B cell (primary cell): ENCODE measurements at regions not wholly inside any gene's neighbourhood (a gene's known extent, or its start where the extent isn't known, plus 50 kb on each side); places are given as distances from the start of the nearest gene placed in this dataset.

Source experiments
- ATAC-seq: fragments of 200-7000 bp; cut with Tn5 transposase; one replicate; pipeline ENCODE4 v1.10.0; 2021; ENCODE audit warnings: low read depth, mild to moderate bottlenecking, moderate number of reproducible peaks, moderate library complexity
- CTCF ChIA-PET: fragments of 350-600 bp; sonication (Branson Sonifier 250); formaldehyde crosslinking; loops from one replicate; lab custom pipeline; 2021; ENCODE audit warnings: antibody characterized with exemption, inconsistent platforms; lab: Charles Lee
- POLR2A ChIA-PET: fragments of 350-600 bp; sonication (Branson Sonifier 250); formaldehyde crosslinking; loops from one replicate; lab custom pipeline; 2021; ENCODE audit warnings: antibody characterized with exemption; lab: Charles Lee
- DNase-seq: peaks from one replicate; pipeline ENCODE4 v3.0.0; 2013
- H2AFZ ChIP-seq: 2 replicates; pipeline ENCODE4 v1.6.1; 2012; ENCODE audit warnings: mild to moderate bottlenecking, low read depth, low read length; ENCODE audit not compliant: insufficient read depth, poor library complexity, severe bottlenecking
- H3K27ac ChIP-seq, 2 donors: 1 replicate in 1 of 2; 2 replicates in 1 of 2; pipeline ENCODE4 v1.5.1; 2012 to 2013; ENCODE audit warnings: low read length in 2 of 2, mild to moderate bottlenecking in 2 of 2, moderate library complexity in 1 of 2
- H3K27me3 ChIP-seq, 4 experiments: fragments of 200-600 bp in 1 of 4; sonication (generic) in 1 of 4; replicated peaks in 1 of 4; 1 replicate in 2 of 4; 2 replicates in 2 of 4; pipeline versions ENCODE4 v1.6.1 to v1.7.0; 2013 to 2016; ENCODE audit warnings: low read length in 3 of 4, mild to moderate bottlenecking in 2 of 4, mixed read lengths in 1 of 4, moderate library complexity in 1 of 4; ENCODE audit not compliant: insufficient read depth in 4 of 4, control insufficient read depth in 3 of 4; ENCODE audit errors: control extremely low read depth in 1 of 4
- H3K36me3 ChIP-seq, 2 experiments: replicated peaks in 1 of 2; 1 replicate in 1 of 2; 2 replicates in 1 of 2; pipeline versions ENCODE4 v1.6.1 to v1.7.1; 2013; ENCODE audit warnings: low read length in 1 of 2; ENCODE audit not compliant: insufficient read depth in 2 of 2, control insufficient read depth in 1 of 2; ENCODE audit errors: control extremely low read depth in 1 of 2, extremely low read depth in 1 of 2
- H3K4me1 ChIP-seq, 2 donors: fragments of 200-600 bp in 1 of 2; sonication (generic) in 1 of 2; 1 replicate in 1 of 2; 2 replicates in 1 of 2; pipeline versions ENCODE4 v1.5.1 to v1.6.1; 2013 to 2017; ENCODE audit warnings: low read length in 2 of 2; ENCODE audit not compliant: control insufficient read depth in 2 of 2, insufficient read depth in 2 of 2
- H3K4me2 ChIP-seq: replicated peaks from 2 replicates; pipeline ENCODE3; 2012; ENCODE audit warnings: mild to moderate bottlenecking, low read depth, low read length; ENCODE audit not compliant: poor library complexity, severe bottlenecking
- H3K4me3 ChIP-seq, 5 experiments: fragments of 200-600 bp in 1 of 5; sonication (generic) in 1 of 5; 1 replicate in 3 of 5; 2 replicates in 2 of 5; pipeline versions ENCODE4 v1.5.1 to v1.7.0; 2011 to 2016; ENCODE audit warnings: low read length in 4 of 5, mild to moderate bottlenecking in 4 of 5, low read depth in 2 of 5, control low read depth in 1 of 5, moderate library complexity in 1 of 5; ENCODE audit not compliant: insufficient read depth in 1 of 5; ENCODE audit errors: control extremely low read depth in 1 of 5, extremely low read depth in 1 of 5
- H3K79me2 ChIP-seq: fragments of 200-600 bp; sonication (generic); one replicate; pipeline ENCODE4 v1.6.0; 2016; ENCODE audit warnings: low read length; ENCODE audit not compliant: control insufficient read depth, insufficient read depth
- H3K9ac ChIP-seq: fragments of 200-600 bp; sonication (generic); 2 replicates; pipeline ENCODE4 v1.6.1; 2017; ENCODE audit warnings: mild to moderate bottlenecking, low read length, moderate library complexity
- H3K9me3 ChIP-seq, 3 donors: one replicate each; pipeline versions ENCODE4 v1.6.1 to v1.7.1; 2013; ENCODE audit warnings: low read length in 2 of 3; ENCODE audit not compliant: control insufficient read depth in 2 of 3, insufficient read depth in 1 of 3; ENCODE audit errors: control extremely low read depth in 1 of 3
- H4K20me1 ChIP-seq: 2 replicates; pipeline ENCODE4 v1.6.0; 2012; ENCODE audit warnings: mild to moderate bottlenecking, low read length; ENCODE audit not compliant: insufficient read depth, control insufficient read depth, poor library complexity, severe bottlenecking
- H3K27ac Mint-ChIP-seq: one replicate; pipeline ENCODE4 v1.8.0; 2021; ENCODE audit warnings: mixed read lengths
- H3K27me3 Mint-ChIP-seq: one replicate; pipeline ENCODE4 v1.8.0; 2021; ENCODE audit warnings: mixed read lengths
- H3K4me1 Mint-ChIP-seq: one replicate; pipeline ENCODE4 v1.8.0; 2021; ENCODE audit warnings: mixed read lengths
- H3K4me3 Mint-ChIP-seq: one replicate; pipeline ENCODE4 v1.8.0; 2021; ENCODE audit warnings: mixed read lengths
- H3K9me3 Mint-ChIP-seq: one replicate; pipeline ENCODE4 v1.8.0; 2022; ENCODE audit warnings: mixed read lengths; ENCODE audit not compliant: insufficient read depth
- EZH2 ChIP-seq: IDR thresholded peaks from 2 replicates; pipeline ENCODE4 v1.6.1; 2012; ENCODE audit warnings: borderline replicate concordance, low read depth, mild to moderate bottlenecking, moderate library complexity, low read length; ENCODE audit not compliant: insufficient read depth, poor library complexity, severe bottlenecking
- WGBS: methylation state at CpG from one replicate; pipeline ENCODE4 v1.1.5; 2013; ENCODE audit warnings: missing lambda C conversion rate; ENCODE audit not compliant: insufficient coverage; 5-methylcytosine and 5-hydroxymethylcytosine counted together
- intact Hi-C: fragments of 100-400 bp; cut with micrococcal nuclease; formaldehyde crosslinking; loops from one replicate; pipeline ENCODE4 v1.10.0; 2022
- TF ChIP-seq, protein P1 (sequence below): fragments of 200-600 bp; IDR thresholded peaks from one replicate; pipeline ENCODE4 v1.8.0; 2022; ENCODE audit warnings: antibody characterized with exemption, mild to moderate bottlenecking

DNA sequence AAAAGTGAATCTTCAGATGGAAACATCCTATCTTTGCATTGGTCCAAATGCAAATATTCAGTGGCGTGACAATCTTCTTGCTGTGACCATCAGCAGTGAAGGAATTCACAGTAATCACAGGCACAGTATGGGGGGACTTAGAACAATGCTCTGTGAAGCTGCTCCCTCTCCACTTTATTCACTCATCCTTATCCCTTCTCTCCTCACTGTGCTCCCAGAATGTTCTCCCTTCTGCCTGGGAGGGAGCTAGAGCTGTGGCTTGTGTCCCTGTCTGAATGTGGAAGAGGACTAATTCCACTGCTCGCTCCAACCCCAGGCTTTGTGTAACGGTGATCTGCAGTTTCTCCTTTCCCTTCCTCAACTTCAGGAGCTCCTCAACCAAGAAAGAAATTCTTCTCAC is 243.7 kb downstream of the ALDH8A1 start:
- Histone ChIP-seq H3K27me3 (no peaks in the 10 kb centered on the region), H3K36me3 (no peaks in the 10 kb centered on the region), H3K4me1 (no peaks in the 10 kb centered on the region), H4K20me1 (no peaks in the 10 kb centered on the region), H2AFZ (no peak overlapping the region), H3K4me2 (no peak overlapping the region), H3K27ac (no peak overlapping the region), H3K4me3 (no peak overlapping the region), H3K9me3 (no peaks in the 10 kb centered on the region), H3K79me2 (no peaks in the 10 kb centered on the region), H3K9ac (no peak overlapping the region)
- Mint-ChIP-seq H3K27me3 (peaks cover 36% of the 10 kb centered on the region), H3K27ac (no peak overlapping the region), H3K4me3 (no peak overlapping the region), H3K4me1 (no peaks in the 10 kb centered on the region), H3K9me3 (no peaks in the 10 kb centered on the region)
- intact Hi-C loops, result no loop called here
- ChIA-PET CTCF (interaction anchor here (0.6 kb wide), 1 partner anchor 113 kb away, joined by 3 read pairs; no protein-coding TSS in a partner anchor), POLR2A (no interaction called here)
- ATAC-seq, result no peak
- TF ChIP-seq, protein P1, sequence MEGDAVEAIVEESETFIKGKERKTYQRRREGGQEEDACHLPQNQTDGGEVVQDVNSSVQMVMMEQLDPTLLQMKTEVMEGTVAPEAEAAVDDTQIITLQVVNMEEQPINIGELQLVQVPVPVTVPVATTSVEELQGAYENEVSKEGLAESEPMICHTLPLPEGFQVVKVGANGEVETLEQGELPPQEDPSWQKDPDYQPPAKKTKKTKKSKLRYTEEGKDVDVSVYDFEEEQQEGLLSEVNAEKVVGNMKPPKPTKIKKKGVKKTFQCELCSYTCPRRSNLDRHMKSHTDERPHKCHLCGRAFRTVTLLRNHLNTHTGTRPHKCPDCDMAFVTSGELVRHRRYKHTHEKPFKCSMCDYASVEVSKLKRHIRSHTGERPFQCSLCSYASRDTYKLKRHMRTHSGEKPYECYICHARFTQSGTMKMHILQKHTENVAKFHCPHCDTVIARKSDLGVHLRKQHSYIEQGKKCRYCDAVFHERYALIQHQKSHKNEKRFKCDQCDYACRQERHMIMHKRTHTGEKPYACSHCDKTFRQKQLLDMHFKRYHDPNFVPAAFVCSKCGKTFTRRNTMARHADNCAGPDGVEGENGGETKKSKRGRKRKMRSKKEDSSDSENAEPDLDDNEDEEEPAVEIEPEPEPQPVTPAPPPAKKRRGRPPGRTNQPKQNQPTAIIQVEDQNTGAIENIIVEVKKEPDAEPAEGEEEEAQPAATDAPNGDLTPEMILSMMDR, result no peak
- no peak for TF ChIP-seq EZH2
- DNase-seq, result no peak
- WGBS, result no CpG with 5 or more reads among the region's 3 CpGs

DNA sequence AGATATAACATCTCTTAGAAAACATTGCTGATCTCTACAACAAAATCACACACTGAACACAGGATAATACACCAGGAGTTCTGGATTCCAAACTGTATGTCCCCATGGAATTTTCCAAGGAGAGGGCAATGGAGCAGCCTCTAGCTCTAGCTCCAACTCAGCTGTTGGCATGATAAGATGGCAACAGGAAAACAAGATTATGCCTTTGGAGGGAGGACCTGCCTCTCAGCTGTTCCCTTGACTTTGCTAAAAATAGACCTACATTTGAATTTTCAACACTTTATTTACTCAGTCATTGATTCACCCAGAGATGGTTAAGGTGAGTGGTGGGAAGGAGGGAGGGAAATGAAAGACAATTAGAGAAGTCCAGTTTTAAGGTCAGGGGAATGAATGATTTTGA is 246.7 kb downstream of the ALDH8A1 start:
- DNase-seq, result no peak
- H3K4me3 ChIP-seq, result no peak overlapping the region
- no peak overlapping the region for H3K9ac ChIP-seq
- H3K79me2 ChIP-seq, result no peaks in the 10 kb centered on the region
- H3K4me2 ChIP-seq, result no peak overlapping the region
- no peaks in the 10 kb centered on the region for H3K9me3 ChIP-seq
- ATAC-seq, result no peak
- no peak overlapping the region for H3K4me3 Mint-ChIP-seq
- ChIA-PET CTCF (no interaction called here), POLR2A (no interaction called here)
- H3K4me1 Mint-ChIP-seq, result no peaks in the 10 kb centered on the region
- H3K4me1 ChIP-seq, result no peaks in the 10 kb centered on the region
- intact Hi-C loops, result no loop called here
- no peak overlapping the region for H2AFZ ChIP-seq
- no peak overlapping the region for H3K27ac Mint-ChIP-seq
- peaks cover 27% of the 10 kb centered on the region for H3K27me3 Mint-ChIP-seq
- TF ChIP-seq EZH2, result no peak
- TF ChIP-seq, protein P1, result no peak
- H3K36me3 ChIP-seq, result no peaks in the 10 kb centered on the region
- no peaks in the 10 kb centered on the region for H3K9me3 Mint-ChIP-seq
- no peaks in the 10 kb centered on the region for H4K20me1 ChIP-seq
- no peaks in the 10 kb centered on the region for H3K27me3 ChIP-seq
- H3K27ac ChIP-seq, result no peak overlapping the region
